ENCODE measurements at regions not wholly inside any gene's neighbourhood (a gene's known extent, or its start where the extent isn't known, plus 50 kb on each side); places are given as distances from the start of the nearest gene placed in this dataset.

DNA sequence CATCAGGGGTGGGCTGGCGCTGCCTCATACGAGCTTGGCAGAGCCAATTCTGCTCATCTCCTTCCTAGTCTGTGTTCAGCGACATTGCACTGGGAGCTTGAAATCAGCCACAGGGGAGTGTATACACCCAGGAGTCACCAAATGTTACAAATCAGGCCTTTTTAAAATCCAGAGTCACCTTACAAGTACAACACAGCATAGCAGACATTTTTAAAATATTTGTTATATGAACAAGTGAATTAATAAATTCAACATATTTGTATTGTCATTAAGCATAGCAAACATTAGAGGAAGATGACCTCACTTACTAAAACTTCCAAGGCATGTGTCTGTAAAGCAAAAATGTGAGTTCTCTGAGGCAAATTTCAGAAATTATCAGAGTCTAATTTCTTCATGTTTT lies 210.0 kb downstream of the HLX start:
- no peak for TF ChIP-seq POLR2A (IDR thresholded peaks at IDR 0.05; ENCODE audit: low read depth, low read length)
- peak; percentile 20 for TF ChIP-seq FOS (IDR thresholded peaks at IDR 0.05; ENCODE audit: borderline replicate concordance, insufficient read depth, low read length)
- TF ChIP-seq, protein P1, sequence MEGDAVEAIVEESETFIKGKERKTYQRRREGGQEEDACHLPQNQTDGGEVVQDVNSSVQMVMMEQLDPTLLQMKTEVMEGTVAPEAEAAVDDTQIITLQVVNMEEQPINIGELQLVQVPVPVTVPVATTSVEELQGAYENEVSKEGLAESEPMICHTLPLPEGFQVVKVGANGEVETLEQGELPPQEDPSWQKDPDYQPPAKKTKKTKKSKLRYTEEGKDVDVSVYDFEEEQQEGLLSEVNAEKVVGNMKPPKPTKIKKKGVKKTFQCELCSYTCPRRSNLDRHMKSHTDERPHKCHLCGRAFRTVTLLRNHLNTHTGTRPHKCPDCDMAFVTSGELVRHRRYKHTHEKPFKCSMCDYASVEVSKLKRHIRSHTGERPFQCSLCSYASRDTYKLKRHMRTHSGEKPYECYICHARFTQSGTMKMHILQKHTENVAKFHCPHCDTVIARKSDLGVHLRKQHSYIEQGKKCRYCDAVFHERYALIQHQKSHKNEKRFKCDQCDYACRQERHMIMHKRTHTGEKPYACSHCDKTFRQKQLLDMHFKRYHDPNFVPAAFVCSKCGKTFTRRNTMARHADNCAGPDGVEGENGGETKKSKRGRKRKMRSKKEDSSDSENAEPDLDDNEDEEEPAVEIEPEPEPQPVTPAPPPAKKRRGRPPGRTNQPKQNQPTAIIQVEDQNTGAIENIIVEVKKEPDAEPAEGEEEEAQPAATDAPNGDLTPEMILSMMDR (IDR thresholded peaks at IDR 0.05; ENCODE audit: extremely low read depth in 1 of 2, insufficient read depth in 1 of 2, low read depth in 1 of 2, low read length in 2 of 2): no peak
- no peak for TF ChIP-seq JUN (IDR thresholded peaks at IDR 0.05; ENCODE audit: borderline replicate concordance, insufficient read depth, insufficient read length, low read depth)
- TF ChIP-seq EZH2 (IDR thresholded peaks at IDR 0.05; ENCODE audit: borderline replicate concordance, low read depth, low read length, severe bottlenecking): no peak
- TF ChIP-seq, protein P2, sequence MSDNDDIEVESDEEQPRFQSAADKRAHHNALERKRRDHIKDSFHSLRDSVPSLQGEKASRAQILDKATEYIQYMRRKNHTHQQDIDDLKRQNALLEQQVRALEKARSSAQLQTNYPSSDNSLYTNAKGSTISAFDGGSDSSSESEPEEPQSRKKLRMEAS (IDR thresholded peaks at IDR 0.05; ENCODE audit: insufficient read depth, insufficient read length): no peak
